Liver (tissue), 8 donors: ENCODE measurements at regions not wholly inside any gene's neighbourhood (a gene's known extent, or its start where the extent isn't known, plus 50 kb on each side); places are given as distances from the start of the nearest gene placed in this dataset.

ENCODE experiments used
- DNase-seq: peaks from one replicate; pipeline ENCODE4 v3.0.0-alpha.2; 2017; ENCODE audit warnings: low spot score
- H3K27ac ChIP-seq, 2 donors: one replicate each; pipeline ENCODE4 v1.7.0; 2013; ENCODE audit warnings: inconsistent platforms in 2 of 2, low read length in 2 of 2, control low read depth in 1 of 2, low read depth in 1 of 2, mild to moderate bottlenecking in 1 of 2
- H3K27me3 ChIP-seq, 4 donors: one replicate each; pipeline versions ENCODE4 v1.6.1 to v1.7.0; 2013; ENCODE audit warnings: low read length in 3 of 4, inconsistent platforms in 1 of 4, mild to moderate bottlenecking in 1 of 4, moderate library complexity in 1 of 4; ENCODE audit not compliant: control insufficient read depth in 4 of 4, insufficient read depth in 4 of 4
- H3K36me3 ChIP-seq, 4 donors: one replicate each; pipeline versions ENCODE4 v1.6.1 to v1.7.0; 2013; ENCODE audit warnings: low read length in 3 of 4, mild to moderate bottlenecking in 3 of 4, low read depth in 1 of 4, moderate library complexity in 1 of 4; ENCODE audit not compliant: control insufficient read depth in 4 of 4, insufficient read depth in 3 of 4
- H3K4me1 ChIP-seq, 4 donors: one replicate each; pipeline versions ENCODE4 v1.6.1 to v1.7.0; 2013; ENCODE audit warnings: low read length in 3 of 4, mild to moderate bottlenecking in 3 of 4, moderate library complexity in 1 of 4; ENCODE audit not compliant: control insufficient read depth in 4 of 4, insufficient read depth in 4 of 4
- H3K4me3 ChIP-seq, 3 donors: one replicate each; pipeline versions ENCODE4 v1.6.1 to v1.7.0; 2013; ENCODE audit warnings: low read length in 3 of 3, control low read depth in 1 of 3, low read depth in 1 of 3, mild to moderate bottlenecking in 1 of 3
- H3K9ac ChIP-seq, 2 donors: one replicate each; pipeline ENCODE4 v1.7.0; 2013; ENCODE audit warnings: low read length in 2 of 2, mild to moderate bottlenecking in 2 of 2, moderate library complexity in 2 of 2, control low read depth in 1 of 2, low read depth in 1 of 2
- H3K9me3 ChIP-seq, 4 donors: one replicate each; pipeline versions ENCODE4 v1.6.1 to v1.7.0; 2013; ENCODE audit warnings: low read length in 3 of 4; ENCODE audit not compliant: control insufficient read depth in 4 of 4
- EGR1 ChIP-seq, 2 donors: IDR thresholded peaks; 2 replicates each; pipeline ENCODE4 v1.6.1; 2016 to 2018; ENCODE audit warnings: antibody characterized with exemption in 2 of 2, low read depth in 2 of 2
- FOXA1 ChIP-seq: IDR thresholded peaks from 2 replicates; pipeline ENCODE4 v1.6.1; 2016; ENCODE audit warnings: antibody characterized with exemption
- FOXA2 ChIP-seq: IDR thresholded peaks from 2 replicates; pipeline ENCODE4 v1.6.1; 2016; ENCODE audit warnings: antibody characterized with exemption
- GABPA ChIP-seq, 2 donors: IDR thresholded peaks in 1 of 2; conservative IDR thresholded peaks in 1 of 2; 2 replicates each; pipeline ENCODE4 v1.6.1; 2016; ENCODE audit warnings: antibody characterized with exemption in 2 of 2, mild to moderate bottlenecking in 1 of 2, moderate library complexity in 1 of 2
- HNF4A ChIP-seq, 2 donors: conservative IDR thresholded peaks; 2 replicates each; pipeline ENCODE4 v1.6.1; 2016; ENCODE audit warnings: antibody characterized with exemption in 2 of 2, mild to moderate bottlenecking in 2 of 2
- HNF4G ChIP-seq: IDR thresholded peaks from 2 replicates; pipeline ENCODE4 v1.6.1; 2016; ENCODE audit warnings: antibody characterized with exemption
- JUND ChIP-seq, 2 donors: IDR thresholded peaks; 2 replicates each; pipeline ENCODE4 v1.6.1; 2016; ENCODE audit warnings: antibody characterized with exemption in 2 of 2
- NR2F2 ChIP-seq: IDR thresholded peaks from 2 replicates; pipeline ENCODE4 v1.6.1; 2016; ENCODE audit warnings: antibody characterized with exemption
- RAD21 ChIP-seq, 2 donors: IDR thresholded peaks; 2 replicates each; pipeline ENCODE4 v1.6.1; 2016; ENCODE audit warnings: antibody characterized with exemption in 2 of 2, mild to moderate bottlenecking in 2 of 2
- RXRA ChIP-seq, 2 donors: IDR thresholded peaks; 2 replicates each; pipeline ENCODE4 v1.6.1; 2017 to 2018; ENCODE audit warnings: antibody characterized with exemption in 2 of 2, mild to moderate bottlenecking in 1 of 2
- SP1 ChIP-seq: IDR thresholded peaks from 2 replicates; pipeline ENCODE4 v1.6.1; 2018; ENCODE audit warnings: antibody characterized with exemption, mild to moderate bottlenecking
- TAF1 ChIP-seq: conservative IDR thresholded peaks from 2 replicates; pipeline ENCODE4 v1.6.1; 2016; ENCODE audit warnings: antibody characterized with exemption, mild to moderate bottlenecking
- YY1 ChIP-seq: IDR thresholded peaks from 2 replicates; pipeline ENCODE4 v1.6.1; 2016; ENCODE audit warnings: antibody characterized with exemption, mild to moderate bottlenecking
- WGBS: extraction: QIAGEN DNeasy Blood & Tissue Kit; methylation state at CpG from one replicate; pipeline ENCODE4 v1.1.7; 2013; 5-methylcytosine and 5-hydroxymethylcytosine counted together
- TF ChIP-seq, protein P1 (sequence below): IDR thresholded peaks from 2 replicates; pipeline ENCODE4 v1.6.1; 2016; ENCODE audit warnings: antibody characterized with exemption
- TF ChIP-seq, protein P2 (sequence below): IDR thresholded peaks from 2 replicates; pipeline ENCODE4 v1.6.1; 2016; ENCODE audit warnings: antibody characterized with exemption
- TF ChIP-seq, protein P3 (sequence below): IDR thresholded peaks from 2 replicates; pipeline ENCODE4 v1.6.1; 2016; ENCODE audit warnings: antibody characterized with exemption
- TF ChIP-seq, protein P4 (sequence below): IDR thresholded peaks from 2 replicates; pipeline ENCODE4 v1.6.1; 2016; ENCODE audit warnings: antibody characterized with exemption, mild to moderate bottlenecking
- TF ChIP-seq, protein P5 (sequence below): fragments of 150-350 bp; IDR thresholded peaks from 2 replicates; pipeline ENCODE4 v1.5.1; 2017; ENCODE audit warnings: improper control_type of control experiment, low read depth, low read length; ENCODE audit not compliant: missing input control
- donor health status: healthy.
- donor health status: healthy.
- donor health status: healthy.
- donor health status: healthy.
- donor health status: healthy.

DNA sequence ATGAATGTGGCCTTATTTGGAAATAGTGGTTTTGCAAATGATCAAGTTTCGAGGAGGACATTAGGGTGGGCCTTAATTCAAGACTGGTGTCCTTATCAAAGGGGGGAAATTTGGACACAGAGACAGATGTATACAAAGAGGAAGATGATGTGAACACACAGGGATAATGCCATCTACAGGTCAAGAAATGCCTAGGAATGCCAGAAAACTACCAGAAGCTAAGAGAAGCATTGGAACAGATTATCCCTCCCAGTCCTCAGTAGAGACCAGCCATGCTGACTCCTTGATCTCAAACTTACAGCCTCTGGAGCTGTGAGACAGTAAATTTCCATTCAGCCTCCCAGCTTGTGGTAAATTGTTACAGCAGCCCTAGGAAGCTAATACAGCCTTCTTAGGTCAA, 151.4 kb downstream of the PTGER3 start:
- no peak overlapping the region for H3K4me3 ChIP-seq
- no peaks in the 10 kb centered on the region for H3K36me3 ChIP-seq
- H3K27me3 ChIP-seq = peaks cover 0 to 10% (median 0%) of the 10 kb centered on the region in 4 donors
- no peak for DNase-seq
- H3K27ac ChIP-seq = no peak overlapping the region
- H3K9ac ChIP-seq = no peak overlapping the region
- H3K9me3 ChIP-seq = no peaks in the 10 kb centered on the region
- 50% methylated on average over 1 of the region's 1 CpG for WGBS
- TF ChIP-seq HNF4A (conservative IDR thresholded peaks at IDR 0.05) = no peak
- no peak for TF ChIP-seq RAD21 (IDR thresholded peaks at IDR 0.05)
- TF ChIP-seq, protein P1, sequence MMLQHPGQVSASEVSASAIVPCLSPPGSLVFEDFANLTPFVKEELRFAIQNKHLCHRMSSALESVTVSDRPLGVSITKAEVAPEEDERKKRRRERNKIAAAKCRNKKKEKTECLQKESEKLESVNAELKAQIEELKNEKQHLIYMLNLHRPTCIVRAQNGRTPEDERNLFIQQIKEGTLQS = no peak
- no peak for TF ChIP-seq HNF4G
- TF ChIP-seq, protein P2, sequence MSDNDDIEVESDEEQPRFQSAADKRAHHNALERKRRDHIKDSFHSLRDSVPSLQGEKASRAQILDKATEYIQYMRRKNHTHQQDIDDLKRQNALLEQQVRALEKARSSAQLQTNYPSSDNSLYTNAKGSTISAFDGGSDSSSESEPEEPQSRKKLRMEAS = no peak
- no peak for TF ChIP-seq JUND (IDR thresholded peaks at IDR 0.05)
- TF ChIP-seq, protein P3, sequence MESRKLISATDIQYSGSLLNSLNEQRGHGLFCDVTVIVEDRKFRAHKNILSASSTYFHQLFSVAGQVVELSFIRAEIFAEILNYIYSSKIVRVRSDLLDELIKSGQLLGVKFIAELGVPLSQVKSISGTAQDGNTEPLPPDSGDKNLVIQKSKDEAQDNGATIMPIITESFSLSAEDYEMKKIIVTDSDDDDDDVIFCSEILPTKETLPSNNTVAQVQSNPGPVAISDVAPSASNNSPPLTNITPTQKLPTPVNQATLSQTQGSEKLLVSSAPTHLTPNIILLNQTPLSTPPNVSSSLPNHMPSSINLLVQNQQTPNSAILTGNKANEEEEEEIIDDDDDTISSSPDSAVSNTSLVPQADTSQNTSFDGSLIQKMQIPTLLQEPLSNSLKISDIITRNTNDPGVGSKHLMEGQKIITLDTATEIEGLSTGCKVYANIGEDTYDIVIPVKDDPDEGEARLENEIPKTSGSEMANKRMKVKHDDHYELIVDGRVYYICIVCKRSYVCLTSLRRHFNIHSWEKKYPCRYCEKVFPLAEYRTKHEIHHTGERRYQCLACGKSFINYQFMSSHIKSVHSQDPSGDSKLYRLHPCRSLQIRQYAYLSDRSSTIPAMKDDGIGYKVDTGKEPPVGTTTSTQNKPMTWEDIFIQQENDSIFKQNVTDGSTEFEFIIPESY = no peak
- no peak for TF ChIP-seq FOXA2
- TF ChIP-seq RXRA (IDR thresholded peaks at IDR 0.05) = no peak
- TF ChIP-seq TAF1 = no peak
- TF ChIP-seq, protein P4, sequence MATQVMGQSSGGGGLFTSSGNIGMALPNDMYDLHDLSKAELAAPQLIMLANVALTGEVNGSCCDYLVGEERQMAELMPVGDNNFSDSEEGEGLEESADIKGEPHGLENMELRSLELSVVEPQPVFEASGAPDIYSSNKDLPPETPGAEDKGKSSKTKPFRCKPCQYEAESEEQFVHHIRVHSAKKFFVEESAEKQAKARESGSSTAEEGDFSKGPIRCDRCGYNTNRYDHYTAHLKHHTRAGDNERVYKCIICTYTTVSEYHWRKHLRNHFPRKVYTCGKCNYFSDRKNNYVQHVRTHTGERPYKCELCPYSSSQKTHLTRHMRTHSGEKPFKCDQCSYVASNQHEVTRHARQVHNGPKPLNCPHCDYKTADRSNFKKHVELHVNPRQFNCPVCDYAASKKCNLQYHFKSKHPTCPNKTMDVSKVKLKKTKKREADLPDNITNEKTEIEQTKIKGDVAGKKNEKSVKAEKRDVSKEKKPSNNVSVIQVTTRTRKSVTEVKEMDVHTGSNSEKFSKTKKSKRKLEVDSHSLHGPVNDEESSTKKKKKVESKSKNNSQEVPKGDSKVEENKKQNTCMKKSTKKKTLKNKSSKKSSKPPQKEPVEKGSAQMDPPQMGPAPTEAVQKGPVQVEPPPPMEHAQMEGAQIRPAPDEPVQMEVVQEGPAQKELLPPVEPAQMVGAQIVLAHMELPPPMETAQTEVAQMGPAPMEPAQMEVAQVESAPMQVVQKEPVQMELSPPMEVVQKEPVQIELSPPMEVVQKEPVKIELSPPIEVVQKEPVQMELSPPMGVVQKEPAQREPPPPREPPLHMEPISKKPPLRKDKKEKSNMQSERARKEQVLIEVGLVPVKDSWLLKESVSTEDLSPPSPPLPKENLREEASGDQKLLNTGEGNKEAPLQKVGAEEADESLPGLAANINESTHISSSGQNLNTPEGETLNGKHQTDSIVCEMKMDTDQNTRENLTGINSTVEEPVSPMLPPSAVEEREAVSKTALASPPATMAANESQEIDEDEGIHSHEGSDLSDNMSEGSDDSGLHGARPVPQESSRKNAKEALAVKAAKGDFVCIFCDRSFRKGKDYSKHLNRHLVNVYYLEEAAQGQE = no peak
- TF ChIP-seq SP1 = no peak
- TF ChIP-seq YY1 = no peak
- TF ChIP-seq FOXA1 = no peak
- TF ChIP-seq NR2F2 = no peak
- TF ChIP-seq EGR1 (IDR thresholded peaks at IDR 0.05; ENCODE audit: low read depth in 2 of 2) = no peak
- TF ChIP-seq, protein P5, sequence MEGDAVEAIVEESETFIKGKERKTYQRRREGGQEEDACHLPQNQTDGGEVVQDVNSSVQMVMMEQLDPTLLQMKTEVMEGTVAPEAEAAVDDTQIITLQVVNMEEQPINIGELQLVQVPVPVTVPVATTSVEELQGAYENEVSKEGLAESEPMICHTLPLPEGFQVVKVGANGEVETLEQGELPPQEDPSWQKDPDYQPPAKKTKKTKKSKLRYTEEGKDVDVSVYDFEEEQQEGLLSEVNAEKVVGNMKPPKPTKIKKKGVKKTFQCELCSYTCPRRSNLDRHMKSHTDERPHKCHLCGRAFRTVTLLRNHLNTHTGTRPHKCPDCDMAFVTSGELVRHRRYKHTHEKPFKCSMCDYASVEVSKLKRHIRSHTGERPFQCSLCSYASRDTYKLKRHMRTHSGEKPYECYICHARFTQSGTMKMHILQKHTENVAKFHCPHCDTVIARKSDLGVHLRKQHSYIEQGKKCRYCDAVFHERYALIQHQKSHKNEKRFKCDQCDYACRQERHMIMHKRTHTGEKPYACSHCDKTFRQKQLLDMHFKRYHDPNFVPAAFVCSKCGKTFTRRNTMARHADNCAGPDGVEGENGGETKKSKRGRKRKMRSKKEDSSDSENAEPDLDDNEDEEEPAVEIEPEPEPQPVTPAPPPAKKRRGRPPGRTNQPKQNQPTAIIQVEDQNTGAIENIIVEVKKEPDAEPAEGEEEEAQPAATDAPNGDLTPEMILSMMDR = no peak
- TF ChIP-seq GABPA (IDR thresholded peaks at IDR 0.05 in 1 of 2, conservative IDR thresholded peaks at IDR 0.05 in 1 of 2) = no peak
- H3K4me1 ChIP-seq = no peaks in the 10 kb centered on the region
